ENCODE measurements at regions not wholly inside any gene's neighbourhood (a gene's known extent, or its start where the extent isn't known, plus 50 kb on each side); places are given as distances from the start of the nearest gene placed in this dataset.

- TF ChIP-seq, protein P1, sequence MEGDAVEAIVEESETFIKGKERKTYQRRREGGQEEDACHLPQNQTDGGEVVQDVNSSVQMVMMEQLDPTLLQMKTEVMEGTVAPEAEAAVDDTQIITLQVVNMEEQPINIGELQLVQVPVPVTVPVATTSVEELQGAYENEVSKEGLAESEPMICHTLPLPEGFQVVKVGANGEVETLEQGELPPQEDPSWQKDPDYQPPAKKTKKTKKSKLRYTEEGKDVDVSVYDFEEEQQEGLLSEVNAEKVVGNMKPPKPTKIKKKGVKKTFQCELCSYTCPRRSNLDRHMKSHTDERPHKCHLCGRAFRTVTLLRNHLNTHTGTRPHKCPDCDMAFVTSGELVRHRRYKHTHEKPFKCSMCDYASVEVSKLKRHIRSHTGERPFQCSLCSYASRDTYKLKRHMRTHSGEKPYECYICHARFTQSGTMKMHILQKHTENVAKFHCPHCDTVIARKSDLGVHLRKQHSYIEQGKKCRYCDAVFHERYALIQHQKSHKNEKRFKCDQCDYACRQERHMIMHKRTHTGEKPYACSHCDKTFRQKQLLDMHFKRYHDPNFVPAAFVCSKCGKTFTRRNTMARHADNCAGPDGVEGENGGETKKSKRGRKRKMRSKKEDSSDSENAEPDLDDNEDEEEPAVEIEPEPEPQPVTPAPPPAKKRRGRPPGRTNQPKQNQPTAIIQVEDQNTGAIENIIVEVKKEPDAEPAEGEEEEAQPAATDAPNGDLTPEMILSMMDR (IDR thresholded peaks at IDR 0.05; ENCODE audit: insufficient read depth, low read depth, low read length): no peak
- TF ChIP-seq EZH2 (IDR thresholded peaks at IDR 0.05; ENCODE audit: insufficient read depth, low read length): no peak
Observed at GRCh38 chr18:27825689-27826088, 351.2 kb downstream of the CDH2 start.

Data from astrocyte (in vitro differentiated cells and primary cell).